Right lobe of liver (tissue), 4 donors: ENCODE measurements at regions not wholly inside any gene's neighbourhood (a gene's known extent, or its start where the extent isn't known, plus 50 kb on each side); places are given as distances from the start of the nearest gene placed in this dataset.

Source experiments
- POLR2A ChIP-seq: fragments of 450-650 bp; IDR thresholded peaks from one replicate; pipeline ENCODE4 v1.6.1; 2017; ENCODE audit warnings: antibody characterized with exemption, mild to moderate bottlenecking
- TF ChIP-seq, protein P1 (sequence below), 4 donors: fragments of 200-600 bp in 3 of 4; fragments of 450-650 bp in 1 of 4; IDR thresholded peaks; one replicate each; pipeline versions ENCODE4 v1.5.1 to v1.8.0; 2016 to 2022; ENCODE audit warnings: antibody characterized with exemption in 4 of 4, mild to moderate bottlenecking in 2 of 4
- donor health status: DM: no; HTN: no; CAD: no.
- donor health status: DM: no; HTN: no; CAD: no.
- donor health status: DM: no; HTN: yes; CAD: no.

DNA sequence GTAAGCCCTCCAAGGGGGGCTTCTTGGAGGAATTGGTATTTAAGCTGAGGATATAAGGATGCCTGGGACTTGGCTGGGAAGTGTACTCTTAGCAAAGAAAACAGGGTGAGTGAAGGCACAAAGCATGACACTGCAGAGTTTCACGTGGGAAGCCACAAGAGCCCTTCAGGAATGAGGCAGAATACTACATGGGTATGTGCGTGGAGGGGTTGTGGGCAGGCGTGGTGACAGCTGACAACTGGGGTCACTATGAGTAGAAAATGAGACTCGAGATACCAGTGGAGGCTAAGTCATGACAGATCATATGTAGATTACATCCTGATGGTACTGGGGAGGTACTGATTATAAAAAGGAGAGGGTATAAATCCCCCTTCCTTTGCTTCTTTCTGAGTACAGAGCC lies 78.1 kb upstream of the XYLT1 start:
- no peak for TF ChIP-seq POLR2A
- TF ChIP-seq, protein P1, sequence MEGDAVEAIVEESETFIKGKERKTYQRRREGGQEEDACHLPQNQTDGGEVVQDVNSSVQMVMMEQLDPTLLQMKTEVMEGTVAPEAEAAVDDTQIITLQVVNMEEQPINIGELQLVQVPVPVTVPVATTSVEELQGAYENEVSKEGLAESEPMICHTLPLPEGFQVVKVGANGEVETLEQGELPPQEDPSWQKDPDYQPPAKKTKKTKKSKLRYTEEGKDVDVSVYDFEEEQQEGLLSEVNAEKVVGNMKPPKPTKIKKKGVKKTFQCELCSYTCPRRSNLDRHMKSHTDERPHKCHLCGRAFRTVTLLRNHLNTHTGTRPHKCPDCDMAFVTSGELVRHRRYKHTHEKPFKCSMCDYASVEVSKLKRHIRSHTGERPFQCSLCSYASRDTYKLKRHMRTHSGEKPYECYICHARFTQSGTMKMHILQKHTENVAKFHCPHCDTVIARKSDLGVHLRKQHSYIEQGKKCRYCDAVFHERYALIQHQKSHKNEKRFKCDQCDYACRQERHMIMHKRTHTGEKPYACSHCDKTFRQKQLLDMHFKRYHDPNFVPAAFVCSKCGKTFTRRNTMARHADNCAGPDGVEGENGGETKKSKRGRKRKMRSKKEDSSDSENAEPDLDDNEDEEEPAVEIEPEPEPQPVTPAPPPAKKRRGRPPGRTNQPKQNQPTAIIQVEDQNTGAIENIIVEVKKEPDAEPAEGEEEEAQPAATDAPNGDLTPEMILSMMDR (IDR thresholded peaks at IDR 0.05): no peak
